Inflammatory macrophage (primary cell): ENCODE measurements at regions not wholly inside any gene's neighbourhood (a gene's known extent, or its start where the extent isn't known, plus 50 kb on each side); places are given as distances from the start of the nearest gene placed in this dataset.

Experiments
- DNase-seq, 2 donors: peaks; one replicate each; pipeline ENCODE4 v3.0.0-alpha.2; 2020 to 2022

DNA sequence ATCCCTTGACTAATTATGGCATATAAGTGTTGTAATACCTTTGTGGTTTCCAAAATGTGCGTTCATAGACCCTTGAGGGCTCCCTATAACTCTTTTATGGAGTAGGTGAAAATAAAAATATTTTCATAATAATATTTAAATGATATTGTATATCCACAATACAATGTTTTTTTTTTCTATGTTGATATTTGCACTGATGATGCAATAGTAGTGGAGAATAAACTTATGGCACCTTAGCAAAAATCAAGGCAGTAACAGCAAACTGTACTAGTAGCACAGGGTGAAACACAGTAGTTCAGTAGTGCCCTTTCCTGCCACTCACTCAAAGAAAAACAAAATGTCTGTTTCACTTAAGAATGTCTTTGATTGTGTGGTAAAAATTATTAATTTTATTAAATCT, 465.3 kb downstream of the C4orf33 start:
- no peak for DNase-seq

DNA sequence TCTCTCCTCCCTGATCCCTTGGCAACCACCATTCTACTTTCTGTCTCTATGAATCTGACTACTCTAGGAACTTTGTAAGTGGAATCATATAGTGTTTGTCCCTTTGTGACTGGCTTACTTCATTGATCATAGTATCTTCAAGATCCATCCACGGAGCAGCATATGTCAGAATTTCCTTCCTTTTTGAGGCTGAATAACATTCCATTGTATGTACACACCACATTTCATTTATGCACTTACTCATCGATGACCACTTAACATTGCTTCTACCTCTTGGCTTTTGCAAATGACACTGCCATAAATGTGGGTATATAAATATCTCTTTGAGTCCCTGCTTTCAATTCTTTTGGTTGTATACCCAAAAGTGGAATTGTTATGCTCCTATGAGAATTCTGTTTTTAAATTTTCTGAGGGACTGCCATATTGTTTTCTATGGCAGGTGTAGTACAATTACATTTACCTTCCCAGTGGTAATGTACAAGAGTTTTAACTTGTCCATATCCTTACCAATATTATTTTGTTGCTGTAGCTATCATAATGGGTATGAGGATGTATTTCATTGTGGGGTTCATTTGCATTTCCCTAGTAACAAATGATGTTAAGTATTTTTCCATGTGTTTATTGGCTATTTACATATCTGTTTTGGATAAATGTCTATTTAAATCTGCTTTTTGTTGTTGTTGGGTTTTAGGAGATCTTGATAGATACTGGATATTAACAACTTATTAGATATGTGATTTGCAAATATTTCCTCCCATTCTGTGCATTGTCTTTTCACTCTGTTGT, 466.1 kb downstream of the C4orf33 start:
- DNase-seq, result no peak

GRCh38 chr4:129565214-129565613, 469.3 kb downstream of the C4orf33 start:
- DNase-seq, result no peak

DNA sequence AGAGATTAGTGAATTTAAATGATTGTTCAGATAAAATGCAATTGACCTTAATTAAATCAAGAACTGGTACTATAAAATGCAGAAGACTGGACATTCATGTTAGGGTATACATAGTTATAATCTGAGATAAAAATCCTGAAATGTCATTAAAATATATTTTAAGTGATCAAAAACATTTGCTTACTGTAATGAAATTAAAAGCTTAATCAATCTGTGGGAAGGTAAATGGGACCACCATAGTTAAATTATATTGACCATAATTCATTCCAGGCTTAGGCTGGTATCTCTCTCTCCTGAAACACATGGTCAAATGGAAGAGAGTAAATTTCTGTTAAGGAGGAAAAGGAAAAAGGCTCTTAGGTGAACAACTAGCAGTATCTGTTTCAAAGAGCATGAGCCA, 474.4 kb downstream of the C4orf33 start:
- DNase-seq, result no peak

- DNase-seq, result no peak
Measured at GRCh38 chr4:129578336-129578735, 482.4 kb downstream of the C4orf33 start.

- DNase-seq, result no peak
Measured at GRCh38 chr4:129581305-129581704, 485.4 kb downstream of the C4orf33 start.

DNA sequence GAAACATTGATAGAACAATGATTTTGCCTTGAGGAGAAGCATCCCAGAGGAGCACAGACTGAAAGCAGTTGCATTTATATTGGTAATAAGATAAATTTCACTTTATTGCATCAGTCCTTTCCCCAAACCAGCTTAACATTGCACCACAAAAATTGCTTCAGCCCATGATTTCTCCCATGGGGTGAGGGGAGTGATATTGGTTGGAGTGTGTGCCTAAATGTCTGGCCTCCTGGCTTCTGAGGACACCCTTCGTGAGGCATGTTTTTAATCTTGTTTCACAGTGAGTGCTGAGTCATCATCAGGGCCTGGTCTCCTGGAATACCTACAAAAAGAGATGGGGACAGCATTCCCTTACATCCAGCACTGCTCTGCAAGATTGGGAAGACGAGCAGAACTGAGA, 487.9 kb downstream of the C4orf33 start:
- DNase-seq, result peak in 1 of 2 donors; percentile 7

GRCh38 chr4:129598582-129598981, 502.6 kb downstream of the C4orf33 start:
- DNase-seq, result no peak

- no peak for DNase-seq
Measured at GRCh38 chr4:129600898-129601297, 504.9 kb downstream of the C4orf33 start.

- DNase-seq, result no peak
Measured at GRCh38 chr4:129602447-129602846, 506.5 kb downstream of the C4orf33 start.

DNA sequence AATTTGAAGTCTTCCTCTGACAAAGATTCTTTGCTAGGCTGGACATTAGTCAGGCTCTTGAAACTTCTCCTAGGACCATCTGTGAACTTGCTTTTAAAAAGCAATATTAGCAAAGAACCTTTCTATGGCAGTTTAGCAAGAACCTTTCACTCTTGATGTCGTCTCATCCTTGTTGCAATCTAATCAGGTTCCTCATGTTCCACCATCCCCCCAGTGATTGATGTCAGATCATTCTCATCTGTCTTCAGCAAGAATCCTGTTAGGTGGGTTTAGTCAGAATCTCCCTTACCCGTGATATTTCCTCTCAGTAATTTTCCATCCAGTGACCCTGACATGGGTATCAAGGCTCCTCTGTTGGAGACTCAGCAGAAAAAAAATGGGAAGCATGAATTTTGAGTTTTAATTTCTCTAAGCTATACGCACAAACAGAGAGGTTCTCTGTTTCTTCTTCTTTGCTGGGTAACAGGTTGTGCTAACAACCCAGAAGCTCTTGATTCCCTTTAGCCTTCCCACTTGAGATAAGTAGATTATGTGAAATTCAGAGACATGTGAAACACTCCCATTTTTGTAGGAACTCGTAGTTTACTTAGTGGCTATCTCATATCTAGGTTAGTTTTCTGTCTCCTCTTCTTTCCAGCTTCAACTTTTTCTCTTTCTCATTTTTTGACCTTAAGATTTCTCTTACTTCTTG, 507.4 kb downstream of the C4orf33 start:
- peak in 1 of 2 donors; percentile 5 for DNase-seq

DNA sequence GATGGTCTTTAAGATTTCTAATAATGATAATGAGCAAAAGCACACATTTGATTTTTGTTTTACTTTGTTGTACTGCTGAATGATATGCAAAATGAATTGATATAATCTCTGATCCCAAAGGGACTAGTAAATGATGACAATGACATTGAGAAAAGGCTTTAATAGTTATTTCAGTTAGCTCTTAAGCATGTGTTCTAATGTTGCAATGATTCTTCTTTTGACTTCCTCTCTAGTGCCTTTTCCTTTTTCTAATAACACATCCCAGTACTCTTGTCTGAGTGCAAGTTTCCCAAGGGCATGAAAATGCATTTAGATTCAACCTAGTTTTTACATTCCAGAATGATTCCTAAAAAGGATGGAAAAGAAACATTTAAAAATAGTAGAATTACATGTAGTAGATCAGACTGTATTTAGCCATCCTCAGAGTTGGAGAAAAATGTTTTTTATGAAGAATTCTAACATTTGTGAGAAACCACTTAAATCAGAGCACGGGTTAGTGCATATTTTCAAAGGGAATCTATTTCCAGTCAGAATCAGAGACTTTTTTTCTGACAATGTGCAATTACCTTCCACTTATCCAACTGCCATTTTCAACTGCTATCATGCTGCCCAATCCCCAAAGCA, 508.8 kb downstream of the C4orf33 start:
- DNase-seq, result peak in 1 of 2 donors; percentile 19

- DNase-seq, result no peak
Measured at GRCh38 chr4:129614611-129615010, 518.7 kb downstream of the C4orf33 start.

DNA sequence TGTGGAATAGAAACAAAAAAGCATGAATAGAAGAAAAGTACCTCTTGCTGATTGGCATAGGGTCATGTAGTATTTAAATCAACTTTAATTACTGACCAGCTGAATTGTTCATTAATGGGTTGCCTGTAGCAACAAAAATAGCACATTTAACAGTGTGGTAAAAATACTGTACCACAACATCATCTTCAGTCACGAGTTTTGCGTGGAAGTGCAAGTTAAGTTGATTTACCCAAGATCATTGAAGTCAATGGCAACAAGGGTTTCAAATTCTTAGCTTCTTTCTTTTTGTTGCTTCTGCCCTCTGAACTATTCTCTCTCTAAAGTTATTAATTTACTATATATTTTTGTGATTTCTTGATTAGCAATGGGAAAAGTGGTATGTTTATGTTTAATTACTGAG, 526.6 kb downstream of the C4orf33 start:
- no peak for DNase-seq

- DNase-seq, result peak in 1 of 2 donors; percentile 9
Measured at GRCh38 chr4:129623233-129623875, 527.4 kb downstream of the C4orf33 start.

DNA sequence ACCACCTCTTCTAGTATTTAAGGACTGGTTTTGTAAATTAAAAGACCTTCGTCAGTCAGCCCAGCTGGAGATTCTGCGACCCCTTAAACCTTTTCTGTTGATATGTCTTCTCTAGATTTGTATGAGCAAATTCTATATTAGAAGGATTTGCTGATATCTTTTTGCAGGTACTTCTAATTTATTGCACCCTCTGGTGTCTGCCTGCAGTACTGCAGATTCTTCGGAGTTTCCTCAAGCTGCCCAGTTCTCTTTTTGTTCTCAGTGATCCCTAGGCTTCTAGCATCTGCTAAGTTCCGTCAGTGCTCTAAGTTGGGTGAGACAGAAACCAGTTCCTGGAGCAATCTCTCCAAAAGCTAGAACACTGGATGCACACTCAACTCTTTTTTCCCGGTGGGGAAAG, 545.2 kb downstream of the C4orf33 start:
- DNase-seq, result peak; percentile 73 to 74

- DNase-seq, result no peak
Measured at GRCh38 chr4:129645461-129645860, 549.5 kb downstream of the C4orf33 start.

DNA sequence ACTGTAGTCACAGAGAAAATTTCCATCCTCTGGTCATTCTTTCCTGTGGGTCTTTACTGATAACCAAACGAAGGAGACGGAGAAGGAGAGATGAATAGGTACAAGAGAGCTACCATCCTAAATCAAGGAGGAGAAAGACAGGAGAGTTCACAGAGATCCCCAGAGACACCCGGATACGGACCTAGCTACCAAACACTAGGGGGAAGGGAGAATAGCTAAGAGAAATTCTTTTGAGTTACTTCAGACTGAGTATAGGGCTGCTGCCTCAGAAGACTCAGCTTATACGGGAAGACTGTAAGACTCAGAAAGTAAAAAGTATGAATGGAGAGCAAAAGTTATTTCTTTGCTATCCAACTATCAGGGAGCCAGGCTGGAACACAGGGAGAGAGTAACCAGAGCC, 572.1 kb downstream of the C4orf33 start:
- DNase-seq, result no peak

DNA sequence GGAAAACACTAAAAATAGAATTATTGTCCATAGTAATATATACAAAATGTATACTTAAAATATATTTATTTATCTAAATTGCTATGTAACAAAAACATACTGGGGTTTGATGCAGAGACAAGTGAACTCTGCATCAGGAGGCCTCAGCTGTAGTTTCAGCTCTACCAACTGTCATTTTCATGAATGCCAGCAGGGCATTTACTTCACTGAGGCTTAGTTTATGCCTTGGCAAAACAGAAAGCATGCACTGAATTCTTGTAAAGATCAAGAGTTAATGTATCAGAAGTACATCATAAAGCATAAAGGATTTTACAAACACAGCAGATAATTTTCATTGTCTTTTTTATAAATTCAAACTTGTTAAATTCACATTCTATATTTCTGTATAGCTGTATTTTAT, 577.0 kb downstream of the C4orf33 start:
- DNase-seq, result no peak

- DNase-seq, result no peak
Measured at GRCh38 chr4:129675036-129675435, 579.1 kb downstream of the C4orf33 start.

- DNase-seq, result no peak
Measured at GRCh38 chr4:129676934-129677333, 581.0 kb downstream of the C4orf33 start.

DNA sequence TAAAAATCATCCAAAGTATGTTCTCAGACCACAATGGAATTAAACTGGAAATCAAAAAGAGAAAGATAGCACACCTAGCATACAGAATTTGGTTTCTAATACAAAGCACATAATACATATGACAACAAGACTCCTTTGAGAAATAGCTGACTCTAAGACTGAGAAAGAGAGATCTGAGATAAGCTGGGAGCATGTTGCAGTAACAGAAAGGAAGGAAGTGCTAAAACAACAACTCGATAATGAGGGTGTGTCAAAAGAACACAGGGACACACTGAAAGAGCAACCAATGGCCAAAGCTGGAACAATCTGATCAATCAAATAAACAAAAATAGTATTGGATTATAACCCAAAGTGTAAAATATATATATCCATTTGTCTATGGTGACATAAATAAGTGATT, 586.6 kb downstream of the C4orf33 start:
- no peak for DNase-seq

GRCh38 chr4:129707949-129708348, 612.0 kb downstream of the C4orf33 start:
- no peak for DNase-seq
